Loucy (cell line): ENCODE measurements at regions not wholly inside any gene's neighbourhood (a gene's known extent, or its start where the extent isn't known, plus 50 kb on each side); places are given as distances from the start of the nearest gene placed in this dataset.

Experiments
- CTCF ChIP-seq: fragments of 200-600 bp; sonication (generic); conservative IDR thresholded peaks from 2 replicates; pipeline ENCODE4 v1.5.1; 2014; ENCODE audit warnings: mild to moderate bottlenecking, antibody characterized with exemption, low read length
- EZH2phosphoT487 ChIP-seq: fragments of 200-600 bp; IDR thresholded peaks from 2 replicates; pipeline ENCODE4 v1.6.1; 2018; ENCODE audit warnings: antibody characterized with exemption, mild to moderate bottlenecking, moderate library complexity, borderline replicate concordance

GRCh38 chr20:6651016-6651415, 116.5 kb upstream of the BMP2 start:
- TF ChIP-seq CTCF, result no peak
- no peak for TF ChIP-seq EZH2phosphoT487
